T-helper 2 cell treated with Interferon-gamma antibody and Interleukin-4, amounts not matched to agents 5 μg/mL and 100 μg/mL, for 36 hours (primary cell): ENCODE measurements at regions not wholly inside any gene's neighbourhood (a gene's known extent, or its start where the extent isn't known, plus 50 kb on each side); places are given as distances from the start of the nearest gene placed in this dataset.

Experiments
- DNase-seq: peaks from one replicate; pipeline ENCODE4 v3.0.0; 2021; ENCODE audit warnings: low spot score
- H3K27ac Mint-ChIP-seq: one replicate; pipeline ENCODE4 v1.8.0; 2021; ENCODE audit warnings: mild to moderate bottlenecking, mixed read lengths
- H3K27me3 Mint-ChIP-seq: one replicate; pipeline ENCODE4 v1.8.0; 2021; ENCODE audit warnings: low read depth, mixed read lengths
- H3K36me3 Mint-ChIP-seq: one replicate; pipeline ENCODE4 v1.8.0; 2021; ENCODE audit warnings: low read depth, mixed read lengths
- H3K4me1 Mint-ChIP-seq: one replicate; pipeline ENCODE4 v1.8.0; 2021; ENCODE audit warnings: low read depth, mixed read lengths
- H3K4me3 Mint-ChIP-seq: one replicate; pipeline ENCODE4 v1.8.0; 2022; ENCODE audit warnings: mild to moderate bottlenecking, moderate library complexity, mixed read lengths
- H3K9me3 Mint-ChIP-seq: one replicate; pipeline ENCODE4 v1.8.0; 2021; ENCODE audit warnings: mixed read lengths

DNA sequence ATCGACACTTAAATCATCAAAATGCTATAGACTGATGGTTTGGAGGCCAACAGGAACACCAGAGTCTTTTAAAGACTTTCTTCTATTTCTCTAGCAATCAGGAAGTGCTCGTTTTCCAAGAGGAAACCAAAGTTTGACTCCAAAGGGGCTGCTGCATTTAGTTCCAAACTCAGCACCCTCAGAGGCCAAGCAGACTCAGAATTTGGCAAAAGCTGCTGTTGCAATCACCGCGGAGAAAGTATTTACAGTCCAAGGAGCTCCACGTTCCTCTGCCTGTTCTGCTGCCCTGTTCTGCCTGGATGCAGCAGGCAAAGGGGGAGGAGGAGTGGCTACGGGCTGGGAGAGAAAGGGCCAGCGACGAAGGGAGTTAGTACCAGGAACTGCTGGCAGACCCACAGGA lies 325.1 kb downstream of the BCL11B start:
- peaks cover 14% of the 10 kb centered on the region for H3K4me1 Mint-ChIP-seq
- H3K27ac Mint-ChIP-seq = no peak overlapping the region
- no peaks in the 10 kb centered on the region for H3K9me3 Mint-ChIP-seq
- H3K27me3 Mint-ChIP-seq = no peaks in the 10 kb centered on the region
- H3K4me3 Mint-ChIP-seq = no peak overlapping the region
- DNase-seq = no peak
- no peaks in the 10 kb centered on the region for H3K36me3 Mint-ChIP-seq

DNA sequence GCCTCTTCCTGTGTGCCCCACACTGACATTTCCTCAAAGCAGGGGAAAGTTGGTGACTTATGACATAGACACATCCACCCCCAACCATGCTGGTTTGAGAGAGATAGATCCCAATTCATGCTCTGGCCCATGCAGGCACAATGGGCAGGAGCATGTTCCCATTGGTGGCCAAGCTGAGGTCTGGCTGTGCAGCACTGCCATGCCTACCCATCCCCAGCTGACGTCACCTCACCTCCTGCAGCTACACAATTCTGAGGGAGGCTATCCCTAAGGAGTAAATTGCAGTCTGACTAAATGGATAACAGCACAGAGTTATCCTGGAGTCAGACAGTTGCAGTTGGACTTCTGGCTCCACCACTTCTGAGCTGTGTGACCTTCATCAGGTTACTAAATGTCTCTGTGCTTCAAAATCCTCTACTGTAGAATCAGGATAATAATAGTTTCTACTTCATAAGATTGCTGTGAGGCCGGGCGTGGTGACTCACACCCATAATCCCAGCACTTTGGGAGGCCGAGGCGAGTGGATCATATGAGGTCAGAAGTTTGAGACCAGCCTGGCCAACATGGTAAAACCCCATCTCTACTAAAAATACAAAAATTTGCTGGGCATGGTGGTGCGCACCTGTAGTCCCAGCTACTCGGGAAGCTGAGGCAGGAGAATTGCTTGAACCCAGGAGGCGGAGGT lies 323.9 kb downstream of the BCL11B start:
- Mint-ChIP-seq H3K4me1 (peaks cover 18% of the 10 kb centered on the region), H3K4me3 (no peak overlapping the region), H3K27me3 (no peaks in the 10 kb centered on the region), H3K9me3 (no peaks in the 10 kb centered on the region), H3K36me3 (no peaks in the 10 kb centered on the region), H3K27ac (no peak overlapping the region)
- DNase-seq = no peak

DNA sequence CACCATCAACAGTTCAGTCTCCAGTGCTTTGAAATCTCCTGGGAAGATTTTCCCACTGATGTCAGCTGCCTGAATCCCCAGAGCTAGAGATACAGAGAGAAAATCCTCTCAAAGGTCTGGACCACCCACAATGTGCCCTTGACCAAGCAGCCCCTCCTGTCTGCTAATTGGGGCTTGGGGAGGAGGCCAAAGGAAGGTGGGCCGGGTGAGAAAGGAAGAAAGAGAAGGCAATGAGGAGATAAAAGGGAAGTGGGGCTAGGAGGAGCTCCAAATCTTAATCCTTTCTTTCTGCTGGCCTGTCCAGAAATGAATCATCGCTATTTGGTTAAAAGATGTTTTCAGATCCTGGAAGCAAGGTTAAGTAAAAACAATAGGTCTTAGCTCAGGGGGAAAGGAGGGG lies 322.9 kb downstream of the BCL11B start:
- H3K27me3 Mint-ChIP-seq = no peaks in the 10 kb centered on the region
- no peak overlapping the region for H3K4me3 Mint-ChIP-seq
- H3K9me3 Mint-ChIP-seq = no peaks in the 10 kb centered on the region
- no peaks in the 10 kb centered on the region for H3K36me3 Mint-ChIP-seq
- DNase-seq = no peak
- H3K4me1 Mint-ChIP-seq = peaks cover 19% of the 10 kb centered on the region
- no peak overlapping the region for H3K27ac Mint-ChIP-seq

DNA sequence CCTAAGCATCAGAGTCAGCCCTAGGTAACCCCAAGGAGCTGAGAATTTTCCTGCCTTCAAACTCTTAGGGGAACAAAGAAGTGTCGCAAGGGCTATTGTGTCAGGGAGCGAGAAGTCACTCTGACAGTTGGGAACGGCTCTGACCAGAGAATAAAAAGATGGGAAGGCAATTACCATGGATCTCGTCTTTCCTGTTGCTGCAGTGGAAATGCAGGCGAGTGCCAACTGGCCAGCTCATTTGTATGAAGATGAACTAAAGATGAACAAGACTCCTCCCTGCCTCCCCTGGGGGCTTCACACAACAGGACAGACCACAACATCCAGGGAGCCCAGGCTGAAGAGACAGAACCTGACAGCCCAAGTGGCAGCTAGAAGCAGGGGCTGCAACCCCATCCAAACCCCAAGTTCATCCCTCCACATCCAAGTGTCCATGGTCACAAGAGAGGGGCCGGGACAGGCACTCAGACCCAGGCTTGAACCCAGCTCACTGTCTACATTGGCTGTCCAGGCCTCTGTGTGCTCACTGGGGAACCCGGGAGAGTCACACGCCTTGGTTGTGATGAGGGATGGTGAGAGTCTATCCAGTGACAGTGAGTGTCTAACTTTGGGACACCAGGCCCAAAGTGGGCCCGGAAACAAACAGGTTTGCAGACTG lies 322.4 kb downstream of the BCL11B start:
- DNase-seq = no peak
- Mint-ChIP-seq H3K27me3 (no peaks in the 10 kb centered on the region), H3K9me3 (no peaks in the 10 kb centered on the region), H3K36me3 (no peaks in the 10 kb centered on the region), H3K27ac (no peak overlapping the region), H3K4me1 (peaks cover 19% of the 10 kb centered on the region), H3K4me3 (no peak overlapping the region)

DNA sequence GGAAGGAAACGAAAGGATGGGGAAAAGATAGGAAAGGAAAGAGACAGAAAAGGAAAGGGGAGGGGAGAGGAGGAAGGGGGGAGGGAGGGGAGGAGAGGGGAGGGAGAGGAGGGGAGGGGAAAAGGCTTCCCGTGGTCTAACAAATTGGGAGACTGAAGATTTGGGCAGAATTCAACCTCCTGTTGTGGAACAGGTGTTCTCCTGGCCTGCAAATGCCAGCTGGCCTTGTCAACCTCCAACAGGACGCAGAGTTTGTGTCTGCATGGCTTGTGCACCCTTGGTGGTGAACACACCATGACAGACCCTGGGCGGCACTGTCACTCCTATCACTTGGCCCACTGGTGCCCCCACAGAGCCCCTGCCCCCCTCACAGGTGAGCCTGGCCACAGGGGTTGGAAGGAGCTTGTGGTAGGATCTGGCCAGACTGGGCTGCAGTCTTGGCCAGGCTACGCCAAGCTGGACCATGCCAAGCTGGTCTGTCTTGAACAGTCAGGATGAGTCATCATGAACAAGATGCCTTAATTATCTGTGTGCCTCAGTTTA lies 321.6 kb downstream of the BCL11B start:
- Mint-ChIP-seq H3K36me3 (no peaks in the 10 kb centered on the region), H3K9me3 (no peaks in the 10 kb centered on the region), H3K4me3 (no peak overlapping the region), H3K27ac (no peak overlapping the region), H3K27me3 (no peaks in the 10 kb centered on the region), H3K4me1 (peaks cover 16% of the 10 kb centered on the region)
- no peak for DNase-seq

DNA sequence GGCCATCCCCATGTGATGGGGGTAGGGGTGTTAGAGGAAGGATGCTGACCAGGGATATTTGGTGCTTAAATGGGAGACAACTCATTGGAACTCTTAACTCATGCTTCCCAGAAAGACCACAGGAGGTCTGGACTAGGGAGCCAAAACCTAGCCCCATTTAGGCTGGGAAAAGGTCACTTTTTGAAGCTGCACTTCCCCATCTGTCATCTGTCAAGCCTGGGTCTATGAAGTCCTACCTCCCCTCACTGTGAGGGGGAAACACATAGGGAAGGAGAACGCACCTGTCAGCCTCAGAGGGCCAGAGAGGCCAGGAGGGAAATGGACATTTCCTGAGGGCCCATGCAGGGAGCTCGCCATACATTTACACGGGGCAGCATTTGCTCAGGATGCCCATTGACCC lies 321.0 kb downstream of the BCL11B start:
- Mint-ChIP-seq H3K9me3 (no peaks in the 10 kb centered on the region), H3K4me3 (no peak overlapping the region), H3K27ac (no peak overlapping the region), H3K4me1 (peaks cover 14% of the 10 kb centered on the region), H3K36me3 (no peaks in the 10 kb centered on the region), H3K27me3 (peaks cover 1% of the 10 kb centered on the region)
- DNase-seq = no peak

DNA sequence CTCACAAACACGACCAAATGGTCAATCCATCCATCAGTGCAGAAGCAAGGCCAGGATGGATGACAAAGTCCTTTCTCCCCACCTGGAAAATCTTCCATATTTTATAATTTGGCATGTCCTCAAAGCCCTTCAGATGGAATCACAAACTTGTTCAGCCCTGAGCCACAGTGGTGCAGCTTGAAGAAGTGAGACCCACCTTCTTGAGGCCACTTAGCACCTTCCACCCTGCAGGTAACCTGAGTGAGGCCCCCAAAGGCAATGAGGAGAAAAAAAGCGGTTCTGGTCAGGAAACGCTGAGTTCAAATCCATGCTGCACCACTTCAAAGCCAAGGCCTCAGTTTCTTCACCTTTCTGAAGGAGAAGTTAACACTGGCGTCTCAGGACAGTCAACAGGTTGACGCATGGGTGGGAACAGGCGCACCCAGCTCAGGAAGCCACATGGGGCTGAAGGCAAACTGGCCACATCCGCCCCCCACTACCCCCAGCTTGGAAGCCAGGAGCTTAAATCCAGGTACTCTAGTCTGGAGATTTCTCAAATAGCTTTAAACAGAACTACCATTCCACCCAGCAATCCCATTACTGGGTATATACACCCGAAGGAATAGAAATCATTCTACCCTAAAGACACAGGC lies 320.4 kb downstream of the BCL11B start:
- no peaks in the 10 kb centered on the region for H3K36me3 Mint-ChIP-seq
- peaks cover 3% of the 10 kb centered on the region for H3K27me3 Mint-ChIP-seq
- H3K27ac Mint-ChIP-seq = no peak overlapping the region
- peaks cover 14% of the 10 kb centered on the region for H3K4me1 Mint-ChIP-seq
- H3K4me3 Mint-ChIP-seq = no peak overlapping the region
- no peaks in the 10 kb centered on the region for H3K9me3 Mint-ChIP-seq
- DNase-seq = no peak

DNA sequence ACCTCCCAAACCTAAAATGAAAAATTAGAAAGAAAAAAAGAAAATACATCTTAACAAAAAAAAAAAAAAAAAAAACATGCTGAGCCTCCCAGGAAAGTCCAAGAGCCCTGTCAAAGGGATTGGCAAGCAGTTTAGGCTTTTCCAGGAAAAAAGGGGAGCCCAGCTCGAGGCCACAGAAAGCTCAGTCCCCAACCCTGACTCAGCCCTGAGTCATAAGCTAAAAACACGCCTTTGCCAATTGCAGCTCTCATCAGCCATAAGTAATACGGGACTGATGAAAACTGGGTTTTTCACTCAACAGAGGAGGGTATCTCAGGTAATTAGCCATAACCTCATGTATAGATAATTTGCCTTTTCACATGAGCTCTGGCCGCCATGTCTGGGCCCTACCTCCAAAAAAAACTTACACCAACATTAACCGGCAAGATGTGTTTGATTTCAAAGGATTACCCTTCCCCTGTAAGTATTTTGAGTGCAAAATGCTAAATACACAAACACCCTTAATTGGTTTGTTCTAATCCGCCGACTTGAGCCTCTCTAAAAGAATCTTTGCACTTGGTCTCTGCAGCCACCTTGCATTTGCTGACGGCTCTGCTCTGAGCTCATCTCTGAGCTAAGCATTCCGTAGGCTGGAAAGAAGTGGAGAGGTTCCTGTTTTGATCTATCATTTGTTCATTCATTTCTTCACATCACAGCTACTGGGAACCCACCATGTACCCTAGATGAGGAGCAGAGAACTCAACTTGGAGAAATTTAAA lies 319.2 kb downstream of the BCL11B start:
- H3K27me3 Mint-ChIP-seq = peaks cover 3% of the 10 kb centered on the region
- no peak for DNase-seq
- H3K4me1 Mint-ChIP-seq = peaks cover 10% of the 10 kb centered on the region
- H3K27ac Mint-ChIP-seq = no peak overlapping the region
- H3K9me3 Mint-ChIP-seq = no peaks in the 10 kb centered on the region
- no peak overlapping the region for H3K4me3 Mint-ChIP-seq
- H3K36me3 Mint-ChIP-seq = no peaks in the 10 kb centered on the region

DNA sequence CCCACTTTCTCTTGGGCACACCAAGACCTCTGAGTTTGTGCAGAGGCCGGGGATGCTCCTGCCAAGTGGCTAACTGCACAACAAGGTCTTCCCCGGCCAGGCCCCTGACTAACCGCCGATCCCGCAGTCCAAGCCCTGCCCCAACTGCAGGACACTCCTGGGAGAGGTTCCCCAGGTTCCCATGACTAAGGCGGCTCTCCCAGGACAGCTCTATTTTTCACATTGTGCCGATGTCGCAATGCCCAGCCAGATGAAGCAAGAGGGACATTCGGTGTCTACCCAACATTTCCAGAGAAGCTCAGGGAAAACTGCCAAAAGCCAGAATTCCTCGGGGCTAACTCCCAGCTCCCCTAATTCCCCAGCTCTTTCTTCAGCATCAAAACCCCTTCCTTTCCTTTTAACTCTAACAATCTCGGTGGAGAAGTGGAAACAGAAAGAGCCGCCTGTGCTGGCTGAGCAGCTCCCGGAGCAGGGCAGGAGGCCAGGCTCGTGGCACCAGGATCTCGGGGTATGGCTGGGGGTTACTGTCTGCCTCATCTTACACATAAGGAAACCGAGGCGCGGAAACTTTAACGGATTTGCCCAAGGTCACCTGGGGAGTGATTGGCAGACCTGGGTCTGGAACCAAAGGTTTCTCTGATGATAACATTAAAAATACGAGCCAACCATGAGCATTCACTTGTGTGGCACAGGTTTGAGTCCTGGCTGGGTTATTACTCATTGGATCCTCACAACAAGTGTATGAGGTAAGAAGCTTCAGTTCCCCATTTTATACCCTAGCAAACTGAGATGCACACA lies 318.2 kb downstream of the BCL11B start:
- peaks cover 4% of the 10 kb centered on the region for H3K27me3 Mint-ChIP-seq
- no peaks in the 10 kb centered on the region for H3K9me3 Mint-ChIP-seq
- H3K36me3 Mint-ChIP-seq = no peaks in the 10 kb centered on the region
- no peak overlapping the region for H3K27ac Mint-ChIP-seq
- no peak for DNase-seq
- H3K4me3 Mint-ChIP-seq = no peak overlapping the region
- H3K4me1 Mint-ChIP-seq = peaks cover 9% of the 10 kb centered on the region

DNA sequence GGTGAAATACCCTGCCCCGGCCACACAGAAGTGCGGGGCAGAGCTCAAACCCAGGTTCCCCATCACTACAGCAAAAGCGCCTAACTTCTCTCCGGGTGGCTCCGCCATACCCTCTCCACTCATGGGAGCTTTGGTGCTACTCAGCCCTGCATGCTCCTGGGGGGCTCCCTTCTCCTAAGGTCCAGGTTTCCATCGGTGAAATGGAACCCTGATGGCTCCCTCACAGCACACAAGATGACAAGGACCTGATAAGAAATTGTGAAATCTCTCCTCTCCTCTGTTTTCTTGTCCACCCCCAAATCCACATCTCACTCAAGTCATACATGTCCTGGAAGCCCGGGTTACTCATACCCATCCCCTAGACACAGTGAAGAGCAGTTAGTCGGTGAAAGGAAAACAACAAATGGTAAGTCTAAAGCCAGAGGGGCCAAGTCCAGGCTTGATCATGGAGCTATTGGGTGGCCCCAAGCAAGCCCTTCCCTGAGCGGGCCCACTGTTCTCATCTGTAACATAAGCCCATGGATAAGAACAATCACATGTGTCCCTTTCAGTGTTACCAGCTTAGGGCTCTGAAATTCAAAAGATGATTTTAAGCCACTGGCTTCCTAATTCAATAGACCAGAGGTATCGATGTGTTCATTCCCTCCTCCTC lies 317.5 kb downstream of the BCL11B start:
- Mint-ChIP-seq H3K4me3 (no peak overlapping the region), H3K4me1 (peaks cover 5% of the 10 kb centered on the region), H3K36me3 (no peaks in the 10 kb centered on the region), H3K9me3 (no peaks in the 10 kb centered on the region), H3K27me3 (peaks cover 5% of the 10 kb centered on the region), H3K27ac (no peak overlapping the region)
- no peak for DNase-seq

DNA sequence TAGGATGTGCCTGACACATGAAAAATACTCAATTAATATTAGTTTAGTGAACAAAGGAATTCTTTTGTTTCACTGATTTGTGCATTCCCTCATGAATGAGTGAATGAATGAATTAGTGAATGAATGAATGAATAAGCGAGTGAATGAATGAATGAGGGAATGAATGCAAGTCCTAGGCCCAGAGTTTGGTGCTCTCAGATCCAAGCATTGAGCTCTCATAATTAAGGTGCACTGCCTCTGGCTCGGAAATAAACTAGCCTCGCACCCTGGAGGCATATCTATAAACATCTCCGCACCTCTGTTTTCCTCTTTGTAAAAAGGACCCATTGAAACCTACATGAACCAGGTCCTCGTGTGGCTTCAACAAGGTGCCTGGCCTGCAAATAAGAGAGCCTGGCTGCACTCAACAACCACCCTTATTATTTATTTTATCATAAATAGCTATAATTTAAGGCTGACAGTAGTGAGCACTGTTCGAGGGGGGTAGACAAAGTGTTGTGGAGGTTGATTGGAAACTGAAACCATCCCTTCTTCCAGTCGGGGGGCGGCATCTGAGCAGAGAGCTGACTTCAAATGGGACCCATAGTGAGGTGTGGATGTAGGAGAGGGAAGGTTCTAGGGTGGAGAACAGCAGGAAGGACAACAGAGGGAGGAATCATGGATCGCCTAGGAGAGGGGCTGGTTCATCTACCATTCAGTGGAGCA lies 316.8 kb downstream of the BCL11B start:
- H3K4me1 Mint-ChIP-seq = peaks cover 5% of the 10 kb centered on the region
- no peaks in the 10 kb centered on the region for H3K36me3 Mint-ChIP-seq
- DNase-seq = no peak
- H3K27me3 Mint-ChIP-seq = peaks cover 6% of the 10 kb centered on the region
- H3K9me3 Mint-ChIP-seq = no peaks in the 10 kb centered on the region
- no peak overlapping the region for H3K4me3 Mint-ChIP-seq
- no peak overlapping the region for H3K27ac Mint-ChIP-seq

DNA sequence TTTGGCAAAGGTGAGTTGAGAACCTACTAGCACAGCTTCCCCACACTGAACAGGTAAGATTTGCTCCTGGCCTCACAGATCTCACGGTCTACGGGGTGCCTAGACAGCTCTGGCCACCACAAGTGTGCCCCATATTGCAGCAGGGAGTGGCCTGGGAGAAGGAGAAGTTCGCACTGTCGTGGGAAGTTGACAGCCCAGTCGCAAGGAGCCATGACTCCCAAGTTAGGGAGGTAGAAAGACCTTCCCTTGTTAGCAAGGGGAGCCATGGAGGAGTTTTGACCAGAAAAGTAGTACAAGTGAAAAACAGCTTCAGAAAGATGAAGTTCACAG lies 316.3 kb downstream of the BCL11B start:
- Mint-ChIP-seq H3K27me3 (peaks cover 6% of the 10 kb centered on the region), H3K9me3 (no peaks in the 10 kb centered on the region), H3K4me3 (no peak overlapping the region), H3K4me1 (peaks cover 5% of the 10 kb centered on the region), H3K36me3 (no peaks in the 10 kb centered on the region), H3K27ac (no peak overlapping the region)
- no peak for DNase-seq

DNA sequence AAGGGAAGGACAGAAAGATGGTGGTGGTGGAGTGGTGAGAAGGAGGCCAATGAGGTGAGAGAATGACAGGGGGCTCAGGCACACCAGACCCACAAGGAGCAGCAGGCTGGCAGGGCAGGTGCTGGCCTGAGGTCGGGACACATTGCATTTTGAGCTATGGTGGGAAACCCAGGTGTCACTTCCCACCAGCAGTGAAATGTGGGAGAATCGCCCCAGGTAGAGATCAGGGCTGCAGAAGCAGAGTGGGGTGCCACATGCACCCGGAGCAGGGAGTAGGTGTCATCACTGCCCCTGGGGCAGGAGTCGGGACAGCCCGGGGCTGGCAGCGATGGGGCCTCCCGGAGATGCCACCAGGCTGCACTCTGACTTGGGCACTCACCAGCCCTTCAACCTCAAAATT lies 315.8 kb downstream of the BCL11B start:
- H3K4me3 Mint-ChIP-seq = no peak overlapping the region
- peaks cover 5% of the 10 kb centered on the region for H3K4me1 Mint-ChIP-seq
- no peak overlapping the region for H3K27ac Mint-ChIP-seq
- H3K27me3 Mint-ChIP-seq = peaks cover 6% of the 10 kb centered on the region
- H3K36me3 Mint-ChIP-seq = no peaks in the 10 kb centered on the region
- no peak for DNase-seq
- H3K9me3 Mint-ChIP-seq = no peaks in the 10 kb centered on the region
